T-cell (primary cell): ENCODE measurements at regions not wholly inside any gene's neighbourhood (a gene's known extent, or its start where the extent isn't known, plus 50 kb on each side); places are given as distances from the start of the nearest gene placed in this dataset.

ENCODE experiments used
- ATAC-seq, 4 experiments: fragments of 200-7000 bp in 3 of 4; fragments of 150-1000 bp in 1 of 4; cut with Tn5 transposase; replicated peaks in 1 of 4; 1 replicate in 3 of 4; 2 replicates in 1 of 4; pipeline ENCODE4 v1.10.0; 2021; ENCODE audit warnings: moderate library complexity in 3 of 4, mild to moderate bottlenecking in 2 of 4, moderate number of reproducible peaks in 1 of 4
- CTCF ChIA-PET, 2 donors: fragments of 300-600 bp; sonication (Branson Sonifier 250); formaldehyde crosslinking; loops; one replicate each; lab custom pipeline; 2022; ENCODE audit warnings: antibody characterized with exemption in 2 of 2; lab: Charles Lee
- POLR2A ChIA-PET, 2 donors: fragments of 300-600 bp; sonication (Branson Sonifier 250); formaldehyde crosslinking; loops; one replicate each; lab custom pipeline; 2022; ENCODE audit warnings: antibody characterized with exemption in 2 of 2; lab: Charles Lee
- DNase-seq, 35 experiments: peaks; one replicate each; pipeline versions ENCODE4 v3.0.0 to v3.0.0-alpha.2; 2013 to 2023
- H3K27ac ChIP-seq: one replicate; pipeline ENCODE4 v1.5.1; 2013; ENCODE audit warnings: low read length
- H3K27me3 ChIP-seq, 2 experiments: replicated peaks in 1 of 2; 1 replicate in 1 of 2; 2 replicates in 1 of 2; pipeline versions ENCODE4 v1.6.1 to v1.7.0; 2013; ENCODE audit warnings: low read length in 1 of 2, mixed read lengths in 1 of 2; ENCODE audit not compliant: control insufficient read depth in 2 of 2, insufficient read depth in 2 of 2; ENCODE audit errors: extremely low read depth in 1 of 2
- H3K36me3 ChIP-seq, 2 donors: 1 replicate in 1 of 2; 2 replicates in 1 of 2; pipeline versions ENCODE4 v1.6.1 to v1.7.0; 2013; ENCODE audit warnings: low read length in 1 of 2; ENCODE audit not compliant: control insufficient read depth in 2 of 2, insufficient read depth in 1 of 2; ENCODE audit errors: extremely low read depth in 1 of 2
- H3K4me1 ChIP-seq, 2 experiments: 1 replicate in 1 of 2; 2 replicates in 1 of 2; pipeline versions ENCODE4 v1.6.1 to v1.7.0; 2013; ENCODE audit warnings: low read length in 2 of 2, mixed read lengths in 1 of 2; ENCODE audit not compliant: insufficient read depth in 2 of 2, control insufficient read depth in 1 of 2; ENCODE audit errors: extremely low read depth in 1 of 2
- H3K4me3 ChIP-seq, 2 donors: 1 replicate in 1 of 2; 2 replicates in 1 of 2; pipeline versions ENCODE4 v1.5.1 to v1.7.0; 2013; ENCODE audit warnings: mild to moderate bottlenecking in 2 of 2, low read length in 1 of 2, moderate library complexity in 1 of 2; ENCODE audit not compliant: control insufficient read depth in 1 of 2; ENCODE audit errors: extremely low read depth in 1 of 2
- H3K9me3 ChIP-seq: 2 replicates; pipeline ENCODE4 v1.7.0; 2013
- H3K27ac Mint-ChIP-seq, 2 donors: one replicate each; pipeline ENCODE4 v1.8.0; 2020 to 2021; ENCODE audit warnings: mild to moderate bottlenecking in 2 of 2, mixed read lengths in 2 of 2
- H3K27me3 Mint-ChIP-seq, 2 donors: one replicate each; pipeline ENCODE4 v1.8.0; 2021 to 2022; ENCODE audit warnings: mixed read lengths in 2 of 2
- H3K36me3 Mint-ChIP-seq: one replicate; pipeline ENCODE4 v1.8.0; 2021; ENCODE audit warnings: mixed read lengths
- H3K4me1 Mint-ChIP-seq, 3 donors: one replicate each; pipeline ENCODE4 v1.8.0; 2020 to 2022; ENCODE audit warnings: mixed read lengths in 3 of 3, mild to moderate bottlenecking in 1 of 3
- H3K4me3 Mint-ChIP-seq, 3 donors: one replicate each; pipeline ENCODE4 v1.8.0; 2020 to 2022; ENCODE audit warnings: mild to moderate bottlenecking in 3 of 3, mixed read lengths in 3 of 3, moderate library complexity in 3 of 3
- H3K9me3 Mint-ChIP-seq, 3 donors: one replicate each; pipeline ENCODE4 v1.8.0; 2020 to 2022; ENCODE audit warnings: mixed read lengths in 3 of 3
- WGBS: methylation state at CpG from one replicate; pipeline ENCODE4 v1.1.5; 2013; ENCODE audit warnings: missing lambda C conversion rate; ENCODE audit not compliant: insufficient coverage; 5-methylcytosine and 5-hydroxymethylcytosine counted together

DNA sequence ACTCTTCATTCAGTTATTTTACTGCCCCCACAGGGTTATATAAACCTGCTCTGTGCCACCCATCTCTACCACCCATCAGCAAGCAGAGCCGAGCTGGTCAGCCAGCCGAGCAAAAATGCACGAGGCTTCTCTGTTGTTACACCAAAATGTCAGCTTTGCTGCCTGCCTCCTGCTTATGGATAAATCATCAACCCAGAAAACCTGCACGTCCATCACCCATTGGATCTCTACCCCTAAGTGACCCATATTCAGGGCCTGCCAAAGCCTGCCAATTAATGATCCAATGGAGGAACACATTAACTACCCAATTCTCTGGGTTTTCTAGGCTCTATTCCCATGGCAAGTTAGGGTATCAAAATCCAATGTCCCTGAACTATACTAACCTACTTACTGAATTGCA, 365.5 kb upstream of the ACVR2A start:
- Histone ChIP-seq H3K4me1 (no peaks in the 10 kb centered on the region), H3K9me3 (no peaks in the 10 kb centered on the region), H3K27ac (no peak overlapping the region), H3K4me3 (no peak overlapping the region), H3K27me3 (no peaks in the 10 kb centered on the region), H3K36me3 (no peaks in the 10 kb centered on the region)
- Mint-ChIP-seq H3K27ac (no peak overlapping the region), H3K4me3 (no peak overlapping the region), H3K27me3 (no peaks in the 10 kb centered on the region), H3K4me1 (peaks cover 0 to 2% (median 0%) of the 10 kb centered on the region in 3 donors), H3K36me3 (no peaks in the 10 kb centered on the region), H3K9me3 (no peaks in the 10 kb centered on the region)
- ATAC-seq = no peak
- ChIA-PET CTCF (no interaction called here), POLR2A (no interaction called here)
- no peak for DNase-seq
- WGBS = 95% methylated on average over 4 of the region's 4 CpGs

DNA sequence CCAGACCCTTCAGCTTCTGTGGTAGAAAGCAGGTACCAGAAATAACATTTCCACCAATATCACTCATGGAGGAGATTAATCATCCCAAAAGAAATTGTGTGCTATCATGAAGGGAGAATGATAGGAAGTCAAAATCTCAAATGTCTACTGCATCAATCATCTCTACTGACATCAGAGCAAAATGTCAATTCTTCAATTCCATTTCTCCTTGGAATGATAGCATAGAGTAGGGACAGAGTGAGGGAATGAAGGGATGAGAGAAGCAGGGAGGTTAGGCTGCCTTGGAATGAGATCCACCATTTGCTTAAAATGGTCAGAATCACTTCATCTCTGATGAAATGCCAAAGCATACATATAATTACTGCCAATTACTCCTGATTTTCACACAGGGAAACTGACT, 371.8 kb upstream of the ACVR2A start:
- POLR2A ChIA-PET = no interaction called here

DNA sequence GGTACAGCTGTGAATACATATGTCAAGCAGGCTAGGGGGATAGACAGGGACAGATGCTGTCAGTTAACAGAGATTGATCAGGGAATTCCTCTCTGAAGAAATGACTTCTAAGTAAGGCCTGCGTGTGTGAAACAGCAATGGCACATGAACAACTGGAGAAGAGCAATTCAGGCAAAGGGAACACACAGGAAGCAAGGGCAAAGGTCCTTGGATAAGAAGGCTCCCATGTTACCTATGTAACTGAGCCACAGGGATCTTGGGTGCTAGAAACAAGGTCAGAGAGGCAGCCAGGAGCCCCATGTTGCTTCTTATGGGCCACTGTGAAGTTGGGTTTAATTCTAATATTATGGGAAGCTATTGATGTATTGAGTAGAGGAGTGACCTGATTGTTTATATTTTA, 373.7 kb upstream of the ACVR2A start:
- Histone ChIP-seq H3K27ac (no peak overlapping the region), H3K27me3 (no peaks in the 10 kb centered on the region), H3K4me1 (no peaks in the 10 kb centered on the region), H3K9me3 (no peaks in the 10 kb centered on the region), H3K4me3 (no peak overlapping the region), H3K36me3 (no peaks in the 10 kb centered on the region)
- H3K9me3 Mint-ChIP-seq = no peaks in the 10 kb centered on the region
- H3K27me3 Mint-ChIP-seq = no peaks in the 10 kb centered on the region
- WGBS = 90% methylated on average over 1 of the region's 1 CpG
- DNase-seq (no peak), ATAC-seq (no peak)
- CTCF ChIA-PET = no interaction called here
- no peaks in the 10 kb centered on the region for H3K4me1 Mint-ChIP-seq
- H3K27ac Mint-ChIP-seq = no peak overlapping the region
- H3K36me3 Mint-ChIP-seq = no peaks in the 10 kb centered on the region
- POLR2A ChIA-PET = no interaction called here
- H3K4me3 Mint-ChIP-seq = no peak overlapping the region

More for the DNA sequence above, 371.8 kb upstream of the ACVR2A start:
- Histone ChIP-seq H3K4me1 (no peaks in the 10 kb centered on the region), H3K9me3 (no peaks in the 10 kb centered on the region), H3K27me3 (no peaks in the 10 kb centered on the region), H3K36me3 (no peaks in the 10 kb centered on the region), H3K4me3 (no peak overlapping the region), H3K27ac (no peak overlapping the region)
- Mint-ChIP-seq H3K4me3 (no peak overlapping the region), H3K36me3 (no peaks in the 10 kb centered on the region), H3K4me1 (no peaks in the 10 kb centered on the region), H3K9me3 (no peaks in the 10 kb centered on the region), H3K27ac (no peak overlapping the region), H3K27me3 (no peaks in the 10 kb centered on the region)
- DNase-seq (no peak), ATAC-seq (no peak)
- CTCF ChIA-PET = no interaction called here

DNA sequence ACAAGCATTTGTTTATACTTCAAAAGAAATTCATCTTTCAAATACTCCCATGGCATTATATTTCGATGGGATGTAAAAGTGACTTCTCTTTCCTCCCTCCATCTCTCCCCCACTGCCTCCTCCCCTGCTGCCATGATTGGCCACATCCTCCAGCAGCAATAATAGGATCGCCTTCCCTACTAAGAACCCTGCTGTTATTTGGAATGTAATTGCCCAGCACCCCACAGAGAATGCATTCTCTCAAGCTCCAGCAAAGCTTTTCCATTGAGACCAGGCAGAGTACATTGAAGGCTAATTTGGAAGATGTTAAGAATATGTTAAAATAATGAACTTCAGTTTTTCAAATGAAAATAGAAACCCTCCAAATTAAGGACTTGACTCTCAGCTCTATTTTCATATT, 375.4 kb upstream of the ACVR2A start:
- H3K4me3 ChIP-seq = no peak overlapping the region
- H3K36me3 Mint-ChIP-seq = no peaks in the 10 kb centered on the region
- no CpG with 5 or more reads among the region's 2 CpGs for WGBS

DNA sequence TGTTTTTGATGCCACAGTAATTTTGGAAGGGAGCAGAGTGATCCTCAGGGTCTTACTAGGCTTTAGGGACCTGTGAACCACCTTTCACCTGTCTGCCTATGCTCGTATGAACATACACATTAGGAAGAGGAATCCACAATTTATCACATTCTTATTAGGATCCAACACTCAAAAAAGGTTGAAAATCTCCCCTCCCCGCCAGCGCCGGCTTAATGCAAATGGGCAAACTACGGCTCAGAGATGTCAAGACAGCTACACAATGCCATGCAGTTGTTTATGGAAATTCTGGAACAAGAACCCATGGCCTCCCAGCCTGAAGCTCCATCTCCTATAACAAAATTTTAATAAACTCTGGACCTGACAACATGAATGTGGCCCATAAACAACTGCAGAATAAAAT, 375.9 kb upstream of the ACVR2A start:
- Mint-ChIP-seq H3K36me3 (no peaks in the 10 kb centered on the region), H3K9me3 (no peaks in the 10 kb centered on the region), H3K27me3 (no peaks in the 10 kb centered on the region), H3K4me1 (no peaks in the 10 kb centered on the region), H3K27ac (no peak overlapping the region), H3K4me3 (no peak overlapping the region)
- 87% methylated on average over 5 of the region's 5 CpGs for WGBS
- ATAC-seq = no peak
- Histone ChIP-seq H3K27me3 (no peaks in the 10 kb centered on the region), H3K27ac (no peak overlapping the region), H3K4me1 (no peaks in the 10 kb centered on the region), H3K4me3 (no peak overlapping the region), H3K9me3 (no peaks in the 10 kb centered on the region), H3K36me3 (no peaks in the 10 kb centered on the region)
- DNase-seq = no peak
- POLR2A ChIA-PET = no interaction called here
- CTCF ChIA-PET = no interaction called here

More for the DNA sequence above, 375.4 kb upstream of the ACVR2A start:
- Mint-ChIP-seq H3K27ac (no peak overlapping the region), H3K9me3 (no peaks in the 10 kb centered on the region), H3K4me3 (no peak overlapping the region), H3K27me3 (no peaks in the 10 kb centered on the region), H3K4me1 (no peaks in the 10 kb centered on the region)
- H3K27ac ChIP-seq = no peak overlapping the region
- no peaks in the 10 kb centered on the region for H3K27me3 ChIP-seq
- ATAC-seq (no peak), DNase-seq (no peak)
- ChIA-PET POLR2A (no interaction called here), CTCF (no interaction called here)
- H3K4me1 ChIP-seq = no peaks in the 10 kb centered on the region
- no peaks in the 10 kb centered on the region for H3K36me3 ChIP-seq
- no peaks in the 10 kb centered on the region for H3K9me3 ChIP-seq

DNA sequence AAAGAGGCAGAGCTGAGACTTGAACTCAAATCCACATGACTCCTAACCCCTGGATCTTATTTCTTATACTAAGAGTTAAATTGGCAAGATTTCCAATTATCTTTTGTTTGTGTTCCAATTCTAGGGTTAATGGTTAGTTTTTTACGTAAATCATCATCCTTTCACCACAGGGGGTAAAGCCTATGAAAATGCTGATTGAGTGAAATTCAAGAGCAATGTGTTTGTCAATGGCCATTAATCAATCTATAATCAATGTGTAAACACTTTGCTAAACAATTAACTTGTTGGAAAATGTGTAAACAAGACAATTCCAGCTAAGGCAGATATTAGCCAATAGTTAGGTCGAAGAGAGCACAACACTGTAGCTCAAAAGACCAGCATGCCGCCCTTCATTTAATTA, 376.5 kb upstream of the ACVR2A start:
- no peaks in the 10 kb centered on the region for H3K36me3 ChIP-seq
- H3K9me3 ChIP-seq = no peaks in the 10 kb centered on the region
- CTCF ChIA-PET = no interaction called here
- POLR2A ChIA-PET = no interaction called here
- Mint-ChIP-seq H3K27me3 (no peaks in the 10 kb centered on the region), H3K9me3 (no peaks in the 10 kb centered on the region), H3K36me3 (no peaks in the 10 kb centered on the region), H3K27ac (no peak overlapping the region), H3K4me1 (no peaks in the 10 kb centered on the region), H3K4me3 (no peak overlapping the region)
- DNase-seq (no peak), ATAC-seq (no peak)
- no peak overlapping the region for H3K4me3 ChIP-seq
- no peaks in the 10 kb centered on the region for H3K4me1 ChIP-seq
- no CpG with 5 or more reads among the region's 3 CpGs for WGBS
- H3K27me3 ChIP-seq = no peaks in the 10 kb centered on the region
- no peak overlapping the region for H3K27ac ChIP-seq

DNA sequence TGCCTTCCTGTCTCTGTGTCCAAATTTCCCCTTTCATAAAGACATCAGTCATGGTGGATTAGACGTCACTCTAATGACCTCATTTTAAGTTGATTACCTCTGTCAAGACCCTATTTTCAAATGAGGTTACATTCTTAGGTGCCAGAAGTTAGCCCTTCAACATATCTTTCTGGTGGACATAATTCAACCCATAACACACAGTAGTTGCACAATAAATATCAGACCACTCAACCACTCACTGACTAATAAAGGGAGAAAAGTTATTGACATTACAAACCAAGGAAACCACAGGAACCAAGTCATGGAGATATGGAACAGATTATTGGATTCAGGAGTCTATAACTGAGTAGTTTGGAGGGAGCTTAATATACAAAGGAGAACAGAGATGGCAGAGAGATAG, 377.4 kb upstream of the ACVR2A start:
- H3K27me3 ChIP-seq = no peaks in the 10 kb centered on the region
- no peak overlapping the region for H3K4me3 ChIP-seq
- no CpG with 5 or more reads among the region's 1 CpG for WGBS
- Mint-ChIP-seq H3K36me3 (no peaks in the 10 kb centered on the region), H3K4me3 (no peak overlapping the region), H3K27ac (no peak overlapping the region), H3K4me1 (no peaks in the 10 kb centered on the region), H3K9me3 (no peaks in the 10 kb centered on the region), H3K27me3 (no peaks in the 10 kb centered on the region)
- ATAC-seq (no peak), DNase-seq (no peak)
- no peaks in the 10 kb centered on the region for H3K9me3 ChIP-seq
- no peaks in the 10 kb centered on the region for H3K36me3 ChIP-seq
- CTCF ChIA-PET = no interaction called here
- POLR2A ChIA-PET = no interaction called here
- H3K4me1 ChIP-seq = no peaks in the 10 kb centered on the region
- H3K27ac ChIP-seq = no peak overlapping the region
